GM20000 (cell line): ENCODE measurements at regions not wholly inside any gene's neighbourhood (a gene's known extent, or its start where the extent isn't known, plus 50 kb on each side); places are given as distances from the start of the nearest gene placed in this dataset.

Experiments used
- DNase-seq: peaks from one replicate; pipeline ENCODE4 v3.0.0; 2012; ENCODE audit warnings: low spot score
- TF ChIP-seq, protein P1 (sequence below): IDR thresholded peaks from 2 replicates; pipeline ENCODE4 v1.5.1; 2012; ENCODE audit warnings: mild to moderate bottlenecking, control low read depth; ENCODE audit errors: extremely low read depth, missing control alignments

DNA sequence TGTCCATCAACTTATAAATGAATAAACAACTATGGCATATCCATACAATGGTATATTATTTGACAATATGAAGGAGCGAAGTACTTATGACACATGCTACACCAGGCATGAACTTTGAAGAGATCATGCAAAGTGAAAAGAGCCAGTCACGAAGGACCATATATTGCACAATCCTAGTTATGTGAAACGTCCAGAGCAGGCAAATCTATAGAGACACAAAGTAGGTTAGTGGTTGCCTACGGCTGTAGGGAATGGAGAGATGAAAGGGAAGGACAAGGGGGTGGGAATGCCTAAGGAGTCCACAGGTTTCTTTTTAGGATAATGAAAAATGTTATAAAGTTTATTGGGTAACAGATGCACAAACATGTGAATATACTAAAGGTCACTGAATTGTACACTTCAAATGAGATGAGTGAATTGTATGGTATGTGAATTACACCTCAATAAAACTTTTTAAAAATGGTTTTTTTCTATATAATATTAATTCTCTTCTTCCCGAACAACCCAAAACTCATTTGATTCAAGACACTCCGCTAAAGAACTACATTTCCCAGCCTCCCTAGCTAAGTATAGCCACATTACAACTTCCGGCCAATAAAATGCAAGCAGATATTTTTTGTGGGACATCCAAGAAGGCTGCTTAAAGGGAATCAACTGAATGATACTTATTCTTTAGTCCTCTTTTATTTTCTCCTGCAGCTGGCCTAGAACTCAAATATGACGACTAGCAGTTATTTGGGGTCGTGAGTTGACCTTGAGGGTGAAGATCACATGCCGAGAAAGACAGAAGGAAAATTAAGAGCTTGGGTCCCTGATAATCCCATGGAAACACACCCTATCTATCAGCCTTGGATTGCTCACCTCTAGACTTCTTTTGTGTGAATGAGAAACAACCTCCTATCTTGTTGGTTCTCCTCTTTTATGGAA, 187.2 kb downstream of the TTC8 start:
- TF ChIP-seq, protein P1, sequence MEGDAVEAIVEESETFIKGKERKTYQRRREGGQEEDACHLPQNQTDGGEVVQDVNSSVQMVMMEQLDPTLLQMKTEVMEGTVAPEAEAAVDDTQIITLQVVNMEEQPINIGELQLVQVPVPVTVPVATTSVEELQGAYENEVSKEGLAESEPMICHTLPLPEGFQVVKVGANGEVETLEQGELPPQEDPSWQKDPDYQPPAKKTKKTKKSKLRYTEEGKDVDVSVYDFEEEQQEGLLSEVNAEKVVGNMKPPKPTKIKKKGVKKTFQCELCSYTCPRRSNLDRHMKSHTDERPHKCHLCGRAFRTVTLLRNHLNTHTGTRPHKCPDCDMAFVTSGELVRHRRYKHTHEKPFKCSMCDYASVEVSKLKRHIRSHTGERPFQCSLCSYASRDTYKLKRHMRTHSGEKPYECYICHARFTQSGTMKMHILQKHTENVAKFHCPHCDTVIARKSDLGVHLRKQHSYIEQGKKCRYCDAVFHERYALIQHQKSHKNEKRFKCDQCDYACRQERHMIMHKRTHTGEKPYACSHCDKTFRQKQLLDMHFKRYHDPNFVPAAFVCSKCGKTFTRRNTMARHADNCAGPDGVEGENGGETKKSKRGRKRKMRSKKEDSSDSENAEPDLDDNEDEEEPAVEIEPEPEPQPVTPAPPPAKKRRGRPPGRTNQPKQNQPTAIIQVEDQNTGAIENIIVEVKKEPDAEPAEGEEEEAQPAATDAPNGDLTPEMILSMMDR: no peak

DNA sequence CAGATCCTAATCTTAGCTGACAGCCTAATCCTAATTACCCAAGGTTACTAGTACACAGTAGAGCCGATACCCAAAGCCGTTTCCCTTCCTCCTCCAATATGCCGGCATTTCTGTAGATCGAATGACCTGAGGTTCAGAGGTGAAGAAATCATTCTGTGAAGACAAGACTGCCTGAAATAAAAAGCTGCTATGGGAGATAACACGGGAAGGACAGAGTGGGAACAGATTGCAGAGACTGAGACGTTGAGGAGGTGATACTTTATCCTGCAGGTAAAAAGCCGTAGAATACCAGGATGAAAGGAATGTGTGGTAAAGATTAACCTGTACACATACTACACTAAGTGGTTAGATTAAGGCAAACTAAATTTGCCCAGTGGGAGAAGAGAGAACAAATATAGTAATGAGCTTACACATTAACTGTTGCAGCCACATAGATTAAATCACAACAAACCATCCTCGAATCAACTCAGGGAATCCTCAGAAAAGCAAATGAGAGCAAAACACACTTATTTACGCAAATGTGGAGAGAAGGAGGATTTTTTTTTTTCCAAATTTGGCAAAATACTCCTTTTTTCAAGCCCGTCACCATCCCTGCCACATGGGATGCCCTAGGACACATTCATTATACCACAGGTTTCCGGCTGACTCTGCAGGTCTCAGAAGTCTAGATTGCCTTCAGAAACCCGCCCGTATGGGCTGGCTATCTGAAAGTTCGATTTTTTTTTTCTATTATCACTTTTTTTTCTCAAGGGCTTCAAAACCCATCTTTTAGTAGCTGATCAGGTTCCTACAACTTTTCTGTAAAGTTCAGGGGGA, 188.0 kb downstream of the TTC8 start:
- DNase-seq: no peak
- TF ChIP-seq, protein P1: no peak

More for the DNA sequence above, 187.2 kb downstream of the TTC8 start:
- DNase-seq: no peak

- no peak for DNase-seq
- TF ChIP-seq, protein P1: no peak
These were observed 188.7 kb downstream of the TTC8 start for GRCh38 chr14:89013098-89013504.

DNA sequence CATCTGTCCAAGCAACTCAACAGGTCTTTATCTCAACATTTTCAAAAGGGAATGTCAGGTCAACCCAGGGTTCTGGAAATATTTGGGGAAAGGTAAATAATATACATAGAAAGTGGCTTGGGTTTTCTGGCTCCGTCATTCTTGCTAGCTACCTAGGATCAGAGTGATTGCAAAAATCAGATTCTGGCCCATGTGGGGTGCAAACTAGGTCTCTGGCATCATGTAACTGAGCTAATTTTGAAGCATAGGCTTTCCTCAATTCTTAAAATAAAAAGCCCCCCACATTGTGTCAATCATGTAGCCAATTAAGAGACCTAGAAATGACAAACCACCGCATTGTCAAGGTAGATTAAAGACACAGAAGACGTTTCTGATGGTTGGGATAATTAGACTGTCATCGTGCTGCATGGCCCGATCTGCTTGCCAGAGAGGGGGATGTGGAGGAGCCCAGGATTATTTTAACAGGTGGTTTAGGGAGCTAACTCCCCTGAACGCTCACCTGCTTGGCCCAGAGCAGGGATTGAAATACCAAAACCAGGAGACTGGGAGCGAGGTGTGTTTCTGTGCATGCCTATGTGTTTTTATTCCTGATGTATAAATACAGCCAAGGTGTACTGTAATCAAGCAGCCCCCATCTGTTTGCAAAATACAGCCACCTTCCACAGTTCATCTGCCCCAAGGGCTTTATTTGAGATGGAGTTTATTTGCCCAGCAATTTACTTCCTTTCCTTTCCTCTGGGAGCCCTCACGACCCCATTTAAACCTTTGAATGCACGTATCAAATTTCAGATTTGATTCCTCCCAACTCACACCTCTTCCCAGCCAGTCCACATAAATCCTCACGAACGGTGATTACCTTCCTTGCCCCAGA, 189.5 kb downstream of the TTC8 start:
- DNase-seq: no peak

GRCh38 chr14:89014569-89014850, 190.1 kb downstream of the TTC8 start:
- TF ChIP-seq, protein P1: no peak
- no peak for DNase-seq

More for the DNA sequence above, 189.5 kb downstream of the TTC8 start:
- TF ChIP-seq, protein P1: no peak

DNA sequence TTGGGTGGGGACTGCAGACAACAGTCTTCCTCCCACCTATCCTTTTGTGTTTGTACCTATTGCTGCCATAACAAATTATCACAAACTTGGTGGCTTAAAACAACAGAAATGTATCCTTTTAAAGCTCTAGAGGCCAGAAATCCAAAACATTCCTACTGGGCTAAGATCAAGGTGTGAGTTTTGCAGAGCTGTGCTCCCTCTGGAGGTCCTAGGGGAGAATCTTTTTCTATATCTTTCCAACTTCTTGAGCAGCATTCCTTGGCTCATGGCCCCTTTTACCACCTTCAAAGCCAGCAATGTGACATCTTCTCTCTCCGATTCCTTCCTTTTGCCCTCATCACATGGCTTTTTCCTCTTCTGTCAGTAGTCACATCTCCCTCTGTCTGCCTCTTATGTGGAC, 190.6 kb downstream of the TTC8 start:
- DNase-seq: no peak
- TF ChIP-seq, protein P1: no peak

- DNase-seq: no peak
- TF ChIP-seq, protein P1: no peak
These were observed 193.0 kb downstream of the TTC8 start for GRCh38 chr14:89017417-89017816.
